ENCODE measurements at regions not wholly inside any gene's neighbourhood (a gene's known extent, or its start where the extent isn't known, plus 50 kb on each side); places are given as distances from the start of the nearest gene placed in this dataset.
A peak's percentile ranks its signal among the peaks of the same experiment; 100 is the strongest.

GRCh38 chr2:216553482-216554240 lies 55.0 kb downstream of the RPL37A start:
- DNase-seq (ENCODE audit: low spot score) = no peak

GRCh38 chr2:216554286-216554685 lies 55.6 kb downstream of the RPL37A start:
- no peak for DNase-seq (ENCODE audit: low spot score)

GRCh38 chr2:216554755-216555154 lies 56.1 kb downstream of the RPL37A start:
- DNase-seq (ENCODE audit: low spot score) = no peak

- no peak for DNase-seq (ENCODE audit: low spot score)
Observed at GRCh38 chr2:216555274-216555673, 56.6 kb downstream of the RPL37A start.

GRCh38 chr2:216556202-216556601 lies 57.6 kb downstream of the RPL37A start:
- no peak for DNase-seq (ENCODE audit: low spot score)

GRCh38 chr2:216557413-216557812 lies 58.8 kb downstream of the RPL37A start:
- DNase-seq (ENCODE audit: low spot score) = peak; percentile 20

GRCh38 chr2:216557820-216558219 lies 59.2 kb downstream of the RPL37A start:
- peak; percentile 30 for DNase-seq (ENCODE audit: low spot score)

GRCh38 chr2:216559625-216560156 lies 61.0 kb downstream of the RPL37A start:
- no peak for DNase-seq (ENCODE audit: low spot score)

GRCh38 chr2:216560838-216561270 lies 62.2 kb downstream of the RPL37A start:
- no peak for DNase-seq (ENCODE audit: low spot score)

- no peak for DNase-seq (ENCODE audit: low spot score)
Observed at GRCh38 chr2:216562696-216563435, 64.2 kb downstream of the RPL37A start.

GRCh38 chr2:216563646-216564045 lies 65.0 kb downstream of the RPL37A start:
- DNase-seq (ENCODE audit: low spot score) = no peak

- no peak for DNase-seq (ENCODE audit: low spot score)
Observed at GRCh38 chr2:216564611-216565010, 66.0 kb downstream of the RPL37A start.

GRCh38 chr2:216565956-216566355 lies 67.3 kb upstream of the IGFBP2 start:
- DNase-seq (ENCODE audit: low spot score) = no peak

GRCh38 chr2:216568576-216568975 lies 64.6 kb upstream of the IGFBP2 start:
- DNase-seq (ENCODE audit: low spot score) = no peak

GRCh38 chr2:216569765-216570164 lies 63.5 kb upstream of the IGFBP2 start:
- no peak for DNase-seq (ENCODE audit: low spot score)

GRCh38 chr2:216570357-216570756 lies 62.9 kb upstream of the IGFBP2 start:
- DNase-seq (ENCODE audit: low spot score) = no peak

- DNase-seq (ENCODE audit: low spot score) = no peak
Observed at GRCh38 chr2:216571178-216571908, 61.9 kb upstream of the IGFBP2 start.

GRCh38 chr2:216571909-216572513 lies 61.2 kb upstream of the IGFBP2 start:
- DNase-seq (ENCODE audit: low spot score) = no peak

- no peak for DNase-seq (ENCODE audit: low spot score)
Observed at GRCh38 chr2:216572582-216573578, 60.3 kb upstream of the IGFBP2 start.

- DNase-seq (ENCODE audit: low spot score) = no peak
Observed at GRCh38 chr2:216574046-216574445, 59.2 kb upstream of the IGFBP2 start.

Measured in SK-N-DZ (cell line).